NCI-H2227 (cell line): ENCODE measurements at regions not wholly inside any gene's neighbourhood (a gene's known extent, or its start where the extent isn't known, plus 50 kb on each side); places are given as distances from the start of the nearest gene placed in this dataset.
A peak's percentile ranks its signal among the peaks of the same experiment; 100 is the strongest.
"Not testable (repeated sequence)": the region's sequence is repeated elsewhere in the genome, so short reads cannot be mapped to it uniquely, and the experiment has no call there.

Experiments
- DNase-seq: peaks from one replicate; lab custom pipeline; 2025; ENCODE audit not compliant: unreplicated experiment; lab: John Stamatoyannopoulos, UW

DNA sequence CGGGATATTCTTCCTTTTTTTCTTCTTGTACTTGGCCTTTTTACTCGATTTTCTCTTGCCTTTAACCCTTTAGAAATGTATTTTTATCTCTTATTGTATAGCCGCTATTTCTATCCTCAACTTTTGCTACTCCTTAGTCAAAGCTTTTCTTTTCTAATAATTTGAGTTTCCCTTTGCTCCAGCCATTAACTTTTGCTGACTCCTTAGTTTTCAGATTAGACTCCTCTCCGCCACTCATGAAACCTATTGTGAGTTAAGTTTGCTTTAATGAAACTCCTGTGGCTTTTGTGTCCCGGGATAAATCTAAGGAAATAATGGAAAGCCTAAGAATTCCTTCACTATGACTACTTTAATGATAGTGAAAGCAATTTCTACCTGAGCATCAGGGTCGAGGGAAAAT lies 590.3 kb upstream of the CITED2 start:
- no peak for DNase-seq

DNA sequence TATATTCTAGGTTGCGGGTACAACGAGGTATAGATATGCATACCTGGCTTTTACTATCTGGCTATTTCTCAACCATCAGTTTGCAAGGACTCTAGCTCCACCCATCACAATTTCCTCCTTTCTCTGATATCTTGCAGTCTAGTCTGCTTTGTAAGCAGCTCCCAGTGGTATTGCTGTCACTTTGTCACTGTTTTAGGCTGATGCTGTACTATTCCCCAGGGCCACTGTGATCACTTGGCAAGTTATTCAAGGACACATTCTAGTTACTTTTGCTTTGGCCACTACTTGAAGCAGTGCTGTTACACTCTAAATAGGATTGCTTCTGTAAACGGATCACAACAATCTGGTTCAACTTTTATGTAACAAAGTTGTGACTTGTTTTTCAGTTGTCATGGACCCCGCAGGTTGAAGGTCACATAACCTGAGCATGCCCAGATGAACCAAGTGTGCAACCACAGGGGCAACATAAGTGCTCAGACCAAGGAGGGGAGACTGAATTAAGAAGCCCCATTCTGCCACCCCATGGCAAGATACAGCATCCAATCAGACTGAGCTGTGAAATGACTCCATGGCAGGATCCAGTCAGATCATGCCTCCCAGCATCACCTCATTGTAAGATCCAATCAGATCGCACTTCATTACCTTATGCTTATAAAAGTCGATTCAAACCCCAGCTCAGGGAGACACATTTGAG lies 588.4 kb upstream of the CITED2 start:
- DNase-seq = no peak

- DNase-seq = no peak
These were observed 586.7 kb upstream of the CITED2 start for GRCh38 chr6:139961190-139961589.

DNA sequence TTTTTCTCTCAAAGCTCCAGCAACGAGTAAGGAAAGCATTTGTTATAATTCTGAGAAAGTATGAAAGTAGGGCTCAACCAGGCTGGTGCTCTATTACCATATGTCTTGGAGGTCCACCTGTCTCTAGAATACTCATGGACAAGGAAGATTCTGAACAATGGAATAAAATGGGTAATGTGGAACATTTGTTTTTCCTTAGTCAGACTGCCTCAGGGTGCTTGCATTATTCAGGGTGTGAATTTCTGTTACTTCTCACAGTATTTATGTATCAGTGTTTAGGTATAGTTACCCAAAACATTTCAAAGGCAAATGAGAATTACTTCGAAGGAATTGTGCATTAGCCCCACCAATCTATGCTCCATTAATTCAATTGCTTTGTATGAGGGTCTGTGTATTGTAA lies 586.2 kb upstream of the CITED2 start:
- no peak for DNase-seq

DNA sequence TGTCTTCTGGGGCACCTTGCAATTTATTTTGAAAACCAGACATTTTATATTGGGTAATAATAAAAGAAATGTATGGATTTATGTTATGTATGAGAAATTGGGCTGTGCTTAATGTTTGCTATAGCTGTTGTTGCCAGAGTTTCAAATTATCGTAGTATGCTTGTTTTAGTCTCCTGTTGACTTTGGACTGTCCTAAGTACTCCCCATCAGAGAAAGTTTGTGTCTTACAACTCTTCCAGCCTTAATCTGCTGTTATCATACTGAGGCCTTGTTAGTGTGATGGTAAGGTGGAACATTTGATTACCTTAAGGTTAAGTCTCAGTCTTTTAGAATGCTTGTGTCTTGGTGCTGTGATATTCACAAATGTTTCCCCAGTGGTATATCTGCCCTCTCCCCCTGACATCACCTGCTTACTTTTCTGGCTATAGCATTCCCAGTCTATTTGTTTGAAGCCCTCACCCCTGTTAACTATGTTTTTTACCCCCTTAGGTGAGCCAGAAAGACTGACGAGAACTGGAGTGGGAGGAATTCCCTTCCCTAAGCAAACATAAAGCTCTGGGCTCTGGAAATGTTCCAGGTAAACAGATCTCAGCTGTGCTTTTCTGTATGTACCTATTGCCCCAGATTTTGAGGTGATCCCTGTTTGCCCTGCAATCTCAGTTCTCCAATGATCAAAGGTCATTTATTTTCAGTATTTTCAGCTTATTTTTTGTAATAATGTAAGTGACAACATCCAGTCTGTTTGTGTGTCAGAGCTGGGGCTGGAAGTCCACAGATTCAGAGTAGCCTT lies 581.1 kb upstream of the CITED2 start:
- DNase-seq = no peak

DNA sequence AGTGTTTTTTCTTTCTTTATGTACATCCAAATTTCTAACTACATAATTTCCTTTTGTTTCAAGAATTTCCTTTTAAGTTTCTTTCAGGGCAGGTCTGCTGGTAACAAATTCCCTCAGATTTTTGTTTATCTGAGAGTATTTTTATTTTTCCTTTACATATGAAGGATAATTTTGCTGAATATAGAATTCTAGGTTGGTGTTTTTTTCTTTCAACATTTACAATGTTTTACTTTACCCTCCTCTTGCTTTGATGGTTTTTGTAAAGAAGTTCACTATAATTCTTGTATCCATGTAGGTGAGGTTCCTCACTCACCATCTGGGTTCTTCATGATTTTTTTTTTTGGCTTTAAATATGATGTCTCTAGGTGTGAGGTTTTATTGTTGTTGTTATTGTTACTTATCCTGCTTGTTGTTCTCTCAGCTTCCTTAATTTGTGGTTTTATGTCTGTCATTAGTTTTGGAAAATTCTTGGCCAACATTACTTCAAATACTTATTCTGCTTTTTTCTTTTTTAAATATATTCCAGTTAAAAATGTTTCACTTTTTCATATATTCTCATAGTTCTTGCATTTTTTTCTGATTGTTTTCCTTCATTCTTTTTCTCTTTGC lies 580.1 kb upstream of the CITED2 start:
- DNase-seq = no peak

DNA sequence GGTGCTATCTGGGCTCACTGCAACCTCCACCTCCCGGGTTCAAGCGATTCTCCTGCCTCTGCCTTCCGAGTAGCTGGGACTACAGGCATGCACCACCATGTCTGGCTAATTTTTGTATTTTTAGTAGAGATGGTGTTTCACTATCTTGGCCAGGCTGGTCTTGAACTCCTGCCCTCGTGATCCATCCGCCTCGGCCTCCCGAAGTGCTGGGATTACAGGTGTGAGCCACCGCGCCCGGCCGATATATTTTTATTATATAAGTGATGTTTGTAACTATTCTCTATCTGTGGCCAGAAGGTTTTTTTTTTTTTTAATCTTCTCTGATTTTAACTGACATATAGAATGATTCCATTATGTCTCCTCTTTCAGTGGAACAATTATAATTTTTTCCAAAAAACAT lies 579.3 kb upstream of the CITED2 start:
- DNase-seq = not testable (repeated sequence)

DNA sequence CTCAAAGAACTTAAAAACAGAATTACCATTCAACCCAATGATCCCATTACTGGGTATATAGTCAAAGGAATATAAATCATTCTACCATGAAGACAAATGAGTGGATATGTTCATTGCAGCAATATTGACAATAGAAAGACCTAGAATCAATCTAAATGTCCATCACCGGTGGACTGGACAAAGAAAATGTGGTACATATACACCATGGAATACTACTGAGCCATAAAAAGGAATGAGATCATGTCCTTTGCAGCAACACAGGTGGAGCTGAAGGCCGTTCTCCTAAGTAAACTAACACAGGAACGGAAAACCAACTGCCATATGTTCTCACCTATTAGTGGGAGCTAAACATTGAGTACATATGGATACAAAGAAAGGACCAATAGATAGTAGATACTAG lies 576.7 kb upstream of the CITED2 start:
- DNase-seq = no peak

DNA sequence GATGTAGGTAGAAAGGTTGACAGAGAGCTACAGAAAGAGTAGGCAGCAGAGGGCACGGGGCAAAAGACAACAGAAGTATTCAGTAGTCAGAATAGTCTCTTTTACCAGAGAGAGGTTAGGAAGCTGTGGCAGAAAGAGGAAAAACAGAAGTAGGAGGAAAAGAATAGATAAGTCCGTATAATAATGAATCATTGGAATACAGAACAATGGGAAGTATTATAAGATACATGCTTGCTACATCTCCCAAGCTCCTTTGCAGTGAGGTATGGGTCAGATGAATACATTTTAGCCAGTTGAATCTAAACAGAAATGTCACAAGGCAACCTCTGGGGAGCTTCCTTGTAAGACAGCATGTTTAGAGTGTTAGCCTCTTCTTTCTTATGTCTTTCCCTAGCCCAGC lies 570.5 kb upstream of the CITED2 start:
- no peak for DNase-seq

GRCh38 chr6:139944131-139944530 lies 569.7 kb upstream of the CITED2 start:
- no peak for DNase-seq

DNA sequence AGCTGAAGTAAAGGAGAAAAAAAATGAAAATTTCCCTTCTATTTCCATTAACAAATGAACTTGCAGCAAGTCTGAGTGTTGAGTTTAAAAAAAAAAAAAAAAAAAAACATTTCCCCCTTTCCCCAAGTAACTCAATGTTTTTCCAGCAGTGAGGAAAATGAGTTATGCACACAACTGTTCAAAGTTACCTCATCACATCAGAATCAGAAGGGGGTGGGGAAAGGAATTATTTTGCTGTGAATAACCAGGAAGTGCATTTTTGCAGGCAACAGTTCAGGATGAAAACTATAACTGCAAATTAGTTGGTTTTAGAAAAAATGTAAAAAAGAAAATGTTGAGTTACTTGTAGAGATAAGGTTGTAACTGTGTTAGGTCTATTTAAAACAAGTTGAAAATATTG lies 568.9 kb upstream of the CITED2 start:
- no peak for DNase-seq

GRCh38 chr6:139942331-139942730 lies 567.9 kb upstream of the CITED2 start:
- DNase-seq = no peak

DNA sequence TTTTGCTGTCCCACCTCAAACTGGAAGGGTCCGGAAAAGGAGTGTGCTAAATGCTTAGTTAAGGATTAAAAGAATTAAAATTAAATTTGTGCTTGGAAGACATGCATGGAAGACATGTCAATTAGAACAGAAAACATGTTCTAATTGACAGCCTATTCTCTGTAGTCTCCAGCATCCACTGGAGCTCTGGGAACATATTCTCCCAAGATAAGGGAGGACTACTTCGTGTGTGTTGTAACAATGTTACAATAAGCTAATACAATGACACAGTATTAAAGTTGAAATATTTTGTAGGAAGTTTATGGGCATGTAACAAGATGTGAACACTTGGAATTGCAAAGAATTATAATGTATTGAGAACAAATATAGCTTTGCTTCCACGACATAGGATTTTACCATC lies 567.4 kb upstream of the CITED2 start:
- DNase-seq = no peak

DNA sequence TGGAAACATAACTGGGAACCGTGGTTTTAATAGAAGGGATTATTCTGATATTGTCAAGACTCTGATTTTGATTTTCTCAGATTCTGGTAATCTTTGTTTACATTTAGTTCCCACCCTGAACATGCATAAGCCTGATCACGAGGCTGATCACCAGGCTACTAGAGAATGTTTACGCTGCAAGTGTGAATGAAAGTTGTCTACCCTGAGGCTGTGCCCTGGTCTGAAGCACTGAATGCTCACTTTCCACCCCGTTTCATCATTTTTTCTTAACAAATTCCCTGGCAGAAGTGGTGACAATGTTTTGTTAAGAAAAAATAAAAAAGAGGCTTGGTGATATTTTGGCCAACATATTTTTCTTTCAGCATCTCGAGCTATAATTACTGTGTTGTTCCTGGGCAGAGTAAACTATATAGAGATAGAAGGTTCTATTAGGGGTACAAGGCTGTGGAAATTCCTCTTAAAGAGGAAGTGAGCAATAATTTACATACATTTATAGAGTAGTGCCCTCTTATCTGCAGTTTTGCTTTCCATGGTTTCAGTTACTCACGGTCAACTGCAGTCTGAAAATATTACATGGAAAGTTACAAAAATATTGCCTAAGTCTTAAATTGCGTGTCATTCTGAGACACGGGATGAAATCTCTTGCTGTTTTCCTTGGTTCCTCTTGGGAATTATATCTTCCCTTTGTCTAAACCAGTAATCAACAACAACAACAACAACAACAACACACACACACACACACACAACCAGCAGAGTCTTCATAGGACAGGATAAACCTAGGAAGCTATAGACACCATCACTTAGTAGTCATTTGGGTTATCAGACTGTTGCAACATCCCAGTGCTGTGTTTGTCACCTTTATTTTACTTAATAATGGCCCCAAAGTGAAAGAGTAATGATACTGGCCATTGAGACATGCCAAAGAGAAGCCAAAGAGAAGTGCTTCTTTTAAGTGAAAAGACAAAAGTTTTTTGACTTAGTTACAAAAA lies 566.6 kb upstream of the CITED2 start:
- DNase-seq = no peak

DNA sequence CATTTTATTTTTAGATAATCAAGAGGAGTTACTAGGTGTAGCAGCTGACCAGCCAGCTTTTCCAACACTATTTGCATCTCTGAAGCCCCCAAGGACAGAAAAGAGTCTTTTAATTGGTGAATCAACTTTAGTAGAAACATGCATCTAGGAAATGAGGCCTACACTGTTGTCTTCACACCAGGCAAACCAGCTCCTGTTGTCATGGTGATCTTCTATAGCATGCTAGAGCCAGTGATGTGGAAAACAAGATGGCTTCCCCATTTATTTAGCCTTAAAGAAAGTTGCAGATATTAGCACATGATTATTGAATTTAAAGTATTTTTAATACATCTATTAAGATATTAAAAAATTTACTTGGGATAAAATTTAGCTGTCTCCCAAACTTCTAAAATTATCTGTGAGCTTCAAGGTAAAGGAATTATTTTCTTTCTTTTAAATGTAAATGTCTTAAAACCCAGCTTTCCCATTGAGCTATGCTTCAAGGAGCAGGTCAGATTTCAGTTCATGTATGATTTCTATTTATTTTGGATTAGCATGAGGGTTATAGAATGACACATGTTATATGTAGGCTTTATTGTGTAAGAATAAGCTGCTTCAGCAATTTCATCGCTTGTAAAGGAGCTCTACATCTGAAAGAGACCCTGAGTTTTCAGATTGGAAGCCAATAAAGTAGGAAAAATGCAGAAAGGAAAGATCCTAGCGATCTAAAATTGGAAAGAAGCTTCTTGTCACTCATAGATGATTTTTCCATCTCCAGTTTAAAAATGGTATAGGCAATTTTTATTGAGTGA lies 564.9 kb upstream of the CITED2 start:
- peak; percentile 5 for DNase-seq

DNA sequence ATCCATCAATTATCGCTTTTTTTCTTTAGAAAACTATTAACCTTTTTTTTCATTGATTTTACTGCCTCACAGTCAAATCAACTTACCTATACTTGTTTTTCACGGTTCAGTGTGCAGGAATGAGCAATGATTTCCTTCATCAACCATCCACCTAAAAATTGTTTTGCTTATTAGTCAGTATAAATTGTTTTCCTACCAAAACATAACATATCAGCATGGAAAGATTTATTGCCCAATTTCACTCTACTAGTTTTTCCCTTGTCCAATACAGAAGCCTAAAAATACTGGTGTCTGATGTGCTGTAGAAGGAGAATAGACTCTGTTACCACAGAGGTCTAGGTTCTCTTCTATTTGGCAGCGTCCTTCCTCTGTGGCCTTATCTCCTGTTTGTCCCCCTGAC lies 558.2 kb upstream of the CITED2 start:
- DNase-seq = no peak

DNA sequence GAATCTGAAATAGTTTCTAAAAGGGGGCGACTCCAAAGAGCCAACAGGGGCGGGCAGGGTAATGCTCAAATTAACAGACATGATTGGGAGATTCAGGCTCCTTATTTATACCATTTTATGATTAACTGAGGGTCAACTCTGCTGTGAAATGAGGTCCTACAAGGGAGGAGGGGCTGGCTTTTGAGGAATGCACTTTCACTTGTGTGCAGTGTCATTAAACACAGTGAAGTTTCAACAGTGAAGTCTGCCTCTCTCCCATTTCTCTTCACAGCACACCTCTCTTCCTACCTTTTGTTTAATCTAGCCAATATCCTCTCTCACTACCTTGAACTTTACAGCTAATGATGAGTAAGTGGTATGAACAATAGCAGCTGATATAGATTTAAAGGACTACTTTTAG lies 557.3 kb upstream of the CITED2 start:
- DNase-seq = no peak

GRCh38 chr6:139927742-139928305 lies 553.4 kb upstream of the CITED2 start:
- no peak for DNase-seq

DNA sequence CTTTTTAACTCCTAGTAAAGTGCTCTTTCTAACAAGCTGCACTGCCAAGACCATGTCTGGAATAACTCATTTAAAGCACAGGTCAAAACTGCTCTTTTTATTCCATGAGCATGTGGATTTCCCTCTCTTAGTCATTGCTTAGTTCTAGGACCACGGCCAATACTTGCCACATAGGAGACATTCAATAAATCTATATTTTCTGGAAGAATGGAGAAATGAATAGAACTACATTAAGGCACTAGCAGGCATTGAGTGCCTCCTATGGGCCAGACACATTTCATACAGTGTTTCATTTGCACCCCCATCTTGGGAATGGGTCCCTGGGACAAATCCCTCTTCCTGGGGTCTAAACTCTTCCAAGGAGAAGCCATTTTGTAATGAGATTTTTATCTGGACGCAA lies 552.8 kb upstream of the CITED2 start:
- DNase-seq = no peak

- no peak for DNase-seq
These were observed 552.3 kb upstream of the CITED2 start for GRCh38 chr6:139926711-139927110.
